ENCODE measurements at regions not wholly inside any gene's neighbourhood (a gene's known extent, or its start where the extent isn't known, plus 50 kb on each side); places are given as distances from the start of the nearest gene placed in this dataset.

DNA sequence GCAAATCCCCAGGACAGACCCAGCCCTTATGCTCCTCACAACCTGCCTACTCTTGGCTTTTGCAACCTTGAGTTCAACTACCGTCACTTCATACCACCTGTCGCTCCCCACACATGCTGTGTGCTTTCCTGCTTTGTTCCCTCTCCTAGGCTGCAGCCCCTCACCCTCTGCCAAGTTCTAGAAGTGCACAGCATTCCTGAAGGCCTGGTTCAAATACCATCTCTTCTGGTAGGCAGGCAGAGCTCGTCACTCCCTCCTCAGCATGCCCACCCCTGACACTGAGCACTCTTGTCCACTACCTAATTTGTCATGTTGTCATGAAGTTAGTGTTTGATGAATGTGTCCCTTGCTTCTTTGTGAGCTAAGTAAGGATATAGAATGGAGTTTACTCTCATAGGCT lies 129.6 kb downstream of the SEMA6D start:
- TF ChIP-seq EZH2phosphoT487 (IDR thresholded peaks at IDR 0.05; ENCODE audit: borderline replicate concordance, low read depth, low read length): no peak
- TF ChIP-seq CTCF (conservative IDR thresholded peaks at IDR 0.05; ENCODE audit: low read length): no peak

All from OCI-LY7 (cell line).